GM12892 (cell line): ENCODE measurements at regions not wholly inside any gene's neighbourhood (a gene's known extent, or its start where the extent isn't known, plus 50 kb on each side); places are given as distances from the start of the nearest gene placed in this dataset.

ENCODE experiments used
- POLR2A ChIP-seq: IDR thresholded peaks from 2 replicates; pipeline ENCODE4 v1.6.1; 2011; ENCODE audit warnings: low read depth, low read length, control low read depth
- POLR2AphosphoS5 ChIP-seq: IDR thresholded peaks from 2 replicates; pipeline ENCODE4 v1.6.1; 2011; ENCODE audit warnings: low read depth, low read length, control low read depth
- TAF1 ChIP-seq: IDR thresholded peaks from 2 replicates; pipeline ENCODE4 v1.6.1; 2011; ENCODE audit warnings: low read depth, mild to moderate bottlenecking, control low read depth, low read length, borderline replicate concordance

DNA sequence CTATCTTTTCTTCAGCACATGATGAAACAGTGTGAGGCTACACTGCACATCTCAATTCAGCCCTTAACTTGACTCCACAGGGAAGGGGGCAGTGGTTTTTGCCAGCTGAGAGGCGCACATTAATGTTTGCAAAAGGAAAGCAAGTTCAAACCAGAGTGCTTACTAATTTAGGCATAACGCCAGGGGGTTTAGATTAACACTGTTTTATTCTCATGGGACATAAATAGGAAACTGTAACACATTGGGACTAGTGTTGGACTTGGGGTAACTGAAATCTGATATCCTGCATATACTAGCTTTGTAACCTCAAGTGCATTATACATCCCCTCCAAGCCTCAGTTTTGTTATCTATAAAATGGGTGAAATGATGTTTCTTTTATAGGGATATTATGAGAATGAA is 821.2 kb upstream of the ID2 start:
- TF ChIP-seq POLR2A (no peak), POLR2AphosphoS5 (no peak), TAF1 (no peak)
